ENCODE measurements at regions not wholly inside any gene's neighbourhood (a gene's known extent, or its start where the extent isn't known, plus 50 kb on each side); places are given as distances from the start of the nearest gene placed in this dataset.
"Not testable (repeated sequence)": the region's sequence is repeated elsewhere in the genome, so short reads cannot be mapped to it uniquely, and the experiment has no call there.

- DNase-seq (ENCODE audit: low spot score): peak; percentile 53
Observed at GRCh38 chr15:21261965-21262850, 178.1 kb downstream of the POTEB3 start.

- no peak for DNase-seq (ENCODE audit: low spot score)
Observed at GRCh38 chr15:21261396-21261964, 178.8 kb downstream of the POTEB3 start.

- no peak for DNase-seq (ENCODE audit: low spot score)
Observed at GRCh38 chr15:21260966-21261395, 179.3 kb downstream of the POTEB3 start.

DNA sequence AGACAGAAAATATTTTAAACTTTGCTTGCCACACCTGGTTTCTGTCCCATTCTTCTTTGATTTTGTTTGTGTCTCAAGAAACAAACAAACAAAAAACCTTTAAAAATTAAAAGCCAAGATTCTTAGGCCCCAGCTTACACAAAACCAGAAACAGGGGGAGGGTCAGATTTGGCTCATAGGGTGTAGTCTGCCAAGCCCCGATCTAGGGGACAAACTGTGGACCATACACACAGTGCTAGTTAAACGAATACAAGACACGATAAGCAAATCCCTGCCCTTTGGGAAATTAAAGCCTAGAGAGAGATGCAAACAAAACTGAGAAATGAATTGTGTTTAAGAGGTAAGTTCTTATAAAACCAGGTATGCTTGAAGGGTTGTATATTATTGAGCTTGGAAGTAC lies 181.7 kb downstream of the POTEB3 start:
- DNase-seq (ENCODE audit: low spot score): not testable (repeated sequence)

GRCh38 chr15:21249508-21250019 lies 190.7 kb downstream of the POTEB3 start:
- not testable (repeated sequence) for DNase-seq (ENCODE audit: low spot score)
